ENCODE measurements at regions not wholly inside any gene's neighbourhood (a gene's known extent, or its start where the extent isn't known, plus 50 kb on each side); places are given as distances from the start of the nearest gene placed in this dataset.
"Not testable (repeated sequence)": the region's sequence is repeated elsewhere in the genome, so short reads cannot be mapped to it uniquely, and the experiment has no call there.

- DNase-seq (ENCODE audit: low read depth): no peak
- H3K4me3 ChIP-seq (ENCODE audit: low read depth, low read length): no peak overlapping the region
- no peak for TF ChIP-seq CTCF (IDR thresholded peaks at IDR 0.05; ENCODE audit: control insufficient read depth, extremely low read depth, insufficient read depth)
Observed at GRCh38 chr12:60211244-60211643, 615.4 kb downstream of the SLC16A7 start.

GRCh38 chr12:60212159-60213000, 616.6 kb downstream of the SLC16A7 start:
- no peak for DNase-seq (ENCODE audit: low read depth)
- H3K4me3 ChIP-seq (ENCODE audit: low read depth, low read length): no peak overlapping the region
- TF ChIP-seq CTCF (IDR thresholded peaks at IDR 0.05; ENCODE audit: control insufficient read depth, extremely low read depth, insufficient read depth): no peak

- H3K4me3 ChIP-seq (ENCODE audit: low read depth, low read length); DNase-seq (ENCODE audit: low read depth): not testable (repeated sequence)
Observed at GRCh38 chr12:60213272-60213671, 617.4 kb downstream of the SLC16A7 start.

- H3K4me3 ChIP-seq (ENCODE audit: low read depth, low read length): no peak overlapping the region
- TF ChIP-seq CTCF (IDR thresholded peaks at IDR 0.05; ENCODE audit: control insufficient read depth, extremely low read depth, insufficient read depth): no peak
- no peak for DNase-seq (ENCODE audit: low read depth)
Observed at GRCh38 chr12:60216226-60216625, 620.4 kb downstream of the SLC16A7 start.

GRCh38 chr12:60223242-60223641, 627.4 kb downstream of the SLC16A7 start:
- TF ChIP-seq CTCF (IDR thresholded peaks at IDR 0.05; ENCODE audit: control insufficient read depth, extremely low read depth, insufficient read depth): no peak
- H3K4me3 ChIP-seq (ENCODE audit: low read depth, low read length): no peak overlapping the region
- DNase-seq (ENCODE audit: low read depth): no peak

GRCh38 chr12:60225216-60226000, 629.6 kb downstream of the SLC16A7 start:
- TF ChIP-seq CTCF (IDR thresholded peaks at IDR 0.05; ENCODE audit: control insufficient read depth, extremely low read depth, insufficient read depth): no peak
- no peak for DNase-seq (ENCODE audit: low read depth)
- no peak overlapping the region for H3K4me3 ChIP-seq (ENCODE audit: low read depth, low read length)

- no peak overlapping the region for H3K4me3 ChIP-seq (ENCODE audit: low read depth, low read length)
- DNase-seq (ENCODE audit: low read depth): no peak
- TF ChIP-seq CTCF (IDR thresholded peaks at IDR 0.05; ENCODE audit: control insufficient read depth, extremely low read depth, insufficient read depth): no peak
Observed at GRCh38 chr12:60227916-60228315, 632.1 kb downstream of the SLC16A7 start.
